ENCODE measurements at regions not wholly inside any gene's neighbourhood (a gene's known extent, or its start where the extent isn't known, plus 50 kb on each side); places are given as distances from the start of the nearest gene placed in this dataset.
"Not testable (repeated sequence)": the region's sequence is repeated elsewhere in the genome, so short reads cannot be mapped to it uniquely, and the experiment has no call there.

GRCh38 chr12:14239350-14239934 is 126.0 kb upstream of the ATF7IP start:
- peaks cover 44% of the 10 kb centered on the region for H3K9me3 ChIP-seq (ENCODE audit: control insufficient read depth, low read length)
- no peak overlapping the region for H3K9ac ChIP-seq (ENCODE audit: extremely low read depth, low read length, poor library complexity, severe bottlenecking)
- Mint-ChIP-seq H3K27ac (peak overlapping the region; percentile 52), H3K27me3 (ENCODE audit: insufficient read depth) (no peaks in the 10 kb centered on the region), H3K4me1 (peaks cover 19% of the 10 kb centered on the region), H3K9me3 (peaks cover 40% of the 10 kb centered on the region), H3K4me3 (peak overlapping the region; percentile 23), H3K36me3 (ENCODE audit: low read depth) (peaks cover 12% of the 10 kb centered on the region)
- no peaks in the 10 kb centered on the region for H3K36me3 ChIP-seq (ENCODE audit: control insufficient read depth, insufficient read depth, low read length)
- no peaks in the 10 kb centered on the region for H3K27me3 ChIP-seq (ENCODE audit: control insufficient read depth, insufficient read depth, low read length, poor library complexity, severe bottlenecking)
- H3K4me1 ChIP-seq (ENCODE audit: control insufficient read depth, insufficient read depth, low read length), result no peaks in the 10 kb centered on the region
- peak; percentile 57 for TF ChIP-seq CTCF (conservative IDR thresholded peaks at IDR 0.05)
- DNase-seq, result peak; percentile 81
- H3K4me3 ChIP-seq (ENCODE audit: low read length), result no peak overlapping the region
- 58 to 66% methylated on average over 9 to 13 of the region's 13 CpGs for WGBS, 2 experiments (ENCODE audit: insufficient coverage in 1 of 2, insufficient read length in 1 of 2)
- peak overlapping the region; percentile 88 for H3K27ac ChIP-seq (ENCODE audit: low read depth, low read length)

GRCh38 chr12:14239935-14240872 is 125.3 kb upstream of the ATF7IP start:
- Histone ChIP-seq H3K27me3 (ENCODE audit: control insufficient read depth, insufficient read depth, low read length, poor library complexity, severe bottlenecking) (no peaks in the 10 kb centered on the region), H3K36me3 (ENCODE audit: control insufficient read depth, insufficient read depth, low read length) (no peaks in the 10 kb centered on the region), H3K4me1 (ENCODE audit: control insufficient read depth, insufficient read depth, low read length) (no peaks in the 10 kb centered on the region), H3K4me3 (ENCODE audit: low read length) (peak overlapping the region; percentile 57), H3K27ac (ENCODE audit: low read depth, low read length) (peak overlapping the region; percentile 88), H3K9ac (ENCODE audit: extremely low read depth, low read length, poor library complexity, severe bottlenecking) (no peak overlapping the region), H3K9me3 (ENCODE audit: control insufficient read depth, low read length) (peaks cover 47% of the 10 kb centered on the region)
- no peaks in the 10 kb centered on the region for H3K27me3 Mint-ChIP-seq (ENCODE audit: insufficient read depth)
- 40 to 64% methylated on average over 1 to 11 of the region's 11 CpGs for WGBS, 2 experiments (ENCODE audit: insufficient coverage in 1 of 2, insufficient read length in 1 of 2)
- H3K4me1 Mint-ChIP-seq, result peaks cover 23% of the 10 kb centered on the region
- H3K36me3 Mint-ChIP-seq (ENCODE audit: low read depth), result peaks cover 12% of the 10 kb centered on the region
- peak overlapping the region; percentile 23 for H3K4me3 Mint-ChIP-seq
- peaks cover 46% of the 10 kb centered on the region for H3K9me3 Mint-ChIP-seq
- H3K27ac Mint-ChIP-seq, result peak overlapping the region; percentile 52
- TF ChIP-seq CTCF (conservative IDR thresholded peaks at IDR 0.05), result no peak
- peak; percentile 77 for DNase-seq

- Mint-ChIP-seq H3K4me3 (no peak overlapping the region), H3K27me3 (ENCODE audit: insufficient read depth) (no peaks in the 10 kb centered on the region), H3K9me3 (peaks cover 51% of the 10 kb centered on the region), H3K4me1 (peaks cover 23% of the 10 kb centered on the region), H3K27ac (peak overlapping the region; percentile 52), H3K36me3 (ENCODE audit: low read depth) (peaks cover 12% of the 10 kb centered on the region)
- Histone ChIP-seq H3K27me3 (ENCODE audit: control insufficient read depth, insufficient read depth, low read length, poor library complexity, severe bottlenecking) (no peaks in the 10 kb centered on the region), H3K36me3 (ENCODE audit: control insufficient read depth, insufficient read depth, low read length) (no peaks in the 10 kb centered on the region), H3K27ac (ENCODE audit: low read depth, low read length) (no peak overlapping the region), H3K9ac (ENCODE audit: extremely low read depth, low read length, poor library complexity, severe bottlenecking) (no peak overlapping the region), H3K9me3 (ENCODE audit: control insufficient read depth, low read length) (peaks cover 47% of the 10 kb centered on the region), H3K4me3 (ENCODE audit: low read length) (peak overlapping the region; percentile 57), H3K4me1 (ENCODE audit: control insufficient read depth, insufficient read depth, low read length) (no peaks in the 10 kb centered on the region)
- WGBS, 2 experiments (ENCODE audit: insufficient coverage in 1 of 2, insufficient read length in 1 of 2), result 68% methylated on average over 4 of the region's 4 CpGs; no CpG with 5 or more reads in 1 of the 2 experiments
- TF ChIP-seq CTCF (conservative IDR thresholded peaks at IDR 0.05), result no peak
- no peak for DNase-seq
Observed at GRCh38 chr12:14240873-14241220, 124.6 kb upstream of the ATF7IP start.

GRCh38 chr12:14242825-14243224 is 122.7 kb upstream of the ATF7IP start:
- H3K4me3 ChIP-seq (ENCODE audit: low read length); H3K9ac ChIP-seq (ENCODE audit: extremely low read depth, low read length, poor library complexity, severe bottlenecking); H3K27ac Mint-ChIP-seq; H3K27ac ChIP-seq (ENCODE audit: low read depth, low read length); H3K27me3 Mint-ChIP-seq (ENCODE audit: insufficient read depth); H3K36me3 ChIP-seq (ENCODE audit: control insufficient read depth, insufficient read depth, low read length); H3K4me3 Mint-ChIP-seq; DNase-seq; H3K4me1 ChIP-seq (ENCODE audit: control insufficient read depth, insufficient read depth, low read length); H3K27me3 ChIP-seq (ENCODE audit: control insufficient read depth, insufficient read depth, low read length, poor library complexity, severe bottlenecking): not testable (repeated sequence)
- peaks cover 12% of the 10 kb centered on the region for H3K36me3 Mint-ChIP-seq (ENCODE audit: low read depth)
- H3K9me3 ChIP-seq (ENCODE audit: control insufficient read depth, low read length), result peaks cover 36% of the 10 kb centered on the region
- peaks cover 52% of the 10 kb centered on the region for H3K9me3 Mint-ChIP-seq
- H3K4me1 Mint-ChIP-seq, result peaks cover 23% of the 10 kb centered on the region
- 90% methylated on average over 5 of the region's 6 CpGs; no CpG with 5 or more reads in 1 of the 2 experiments for WGBS, 2 experiments (ENCODE audit: insufficient coverage in 1 of 2, insufficient read length in 1 of 2)
